LNCaP clone FGC (cell line): ENCODE measurements at regions not wholly inside any gene's neighbourhood (a gene's known extent, or its start where the extent isn't known, plus 50 kb on each side); places are given as distances from the start of the nearest gene placed in this dataset.

Experiments used
- DNase-seq: peaks from one replicate; pipeline ENCODE4 v3.0.0-alpha.2; 2011; ENCODE audit warnings: low read depth
- H3K4me3 ChIP-seq: 2 replicates; pipeline ENCODE4 v1.5.1; 2011; ENCODE audit warnings: mild to moderate bottlenecking, low read depth, low read length, control low read depth
- TF ChIP-seq, protein P1 (sequence below): IDR thresholded peaks from 2 replicates; pipeline ENCODE4 v1.5.1; 2012; ENCODE audit warnings: mild to moderate bottlenecking; ENCODE audit not compliant: control insufficient read depth, insufficient read depth; ENCODE audit errors: extremely low read depth

DNA sequence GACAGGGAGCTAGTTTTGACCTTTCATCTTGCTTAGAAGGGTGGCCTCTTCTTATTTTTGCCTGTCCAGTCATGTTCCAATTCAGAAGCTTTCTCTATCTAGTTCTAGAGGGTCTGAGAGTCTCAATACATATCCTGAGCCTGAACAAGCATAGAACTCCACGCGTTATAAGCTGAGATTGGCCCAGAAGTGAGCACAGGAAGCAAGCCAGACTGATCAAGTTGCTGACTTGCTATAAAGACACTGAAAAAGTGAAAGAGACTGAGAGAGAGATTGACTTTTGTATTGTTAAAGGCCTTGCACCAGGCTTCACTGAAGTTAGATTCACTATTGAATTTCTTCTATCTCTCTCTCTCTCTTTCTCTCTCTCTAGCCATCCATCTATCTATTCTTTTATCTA, 142.7 kb upstream of the DOCK10 start:
- H3K4me3 ChIP-seq = no peak overlapping the region
- DNase-seq = no peak
- TF ChIP-seq, protein P1, sequence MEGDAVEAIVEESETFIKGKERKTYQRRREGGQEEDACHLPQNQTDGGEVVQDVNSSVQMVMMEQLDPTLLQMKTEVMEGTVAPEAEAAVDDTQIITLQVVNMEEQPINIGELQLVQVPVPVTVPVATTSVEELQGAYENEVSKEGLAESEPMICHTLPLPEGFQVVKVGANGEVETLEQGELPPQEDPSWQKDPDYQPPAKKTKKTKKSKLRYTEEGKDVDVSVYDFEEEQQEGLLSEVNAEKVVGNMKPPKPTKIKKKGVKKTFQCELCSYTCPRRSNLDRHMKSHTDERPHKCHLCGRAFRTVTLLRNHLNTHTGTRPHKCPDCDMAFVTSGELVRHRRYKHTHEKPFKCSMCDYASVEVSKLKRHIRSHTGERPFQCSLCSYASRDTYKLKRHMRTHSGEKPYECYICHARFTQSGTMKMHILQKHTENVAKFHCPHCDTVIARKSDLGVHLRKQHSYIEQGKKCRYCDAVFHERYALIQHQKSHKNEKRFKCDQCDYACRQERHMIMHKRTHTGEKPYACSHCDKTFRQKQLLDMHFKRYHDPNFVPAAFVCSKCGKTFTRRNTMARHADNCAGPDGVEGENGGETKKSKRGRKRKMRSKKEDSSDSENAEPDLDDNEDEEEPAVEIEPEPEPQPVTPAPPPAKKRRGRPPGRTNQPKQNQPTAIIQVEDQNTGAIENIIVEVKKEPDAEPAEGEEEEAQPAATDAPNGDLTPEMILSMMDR = no peak

DNA sequence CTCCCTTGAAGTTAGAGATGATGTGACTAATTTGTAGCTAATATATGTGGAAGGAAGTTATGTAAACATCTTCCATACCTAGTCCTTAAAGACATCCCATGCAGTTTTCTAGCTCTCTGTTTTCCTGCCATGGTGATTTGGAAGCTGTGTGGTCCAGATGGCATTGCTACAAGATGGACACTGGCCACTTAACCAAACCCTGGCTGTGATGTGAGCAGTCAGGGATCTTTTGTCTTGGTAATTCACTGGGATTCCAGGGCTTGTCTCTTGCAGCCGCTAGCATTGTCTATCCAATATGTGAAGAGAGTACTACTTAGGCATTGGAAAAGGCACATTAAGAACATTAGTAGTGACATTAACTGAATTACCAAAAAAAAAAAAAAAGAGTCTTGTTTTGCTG, 139.9 kb upstream of the DOCK10 start:
- TF ChIP-seq, protein P1 = no peak
- H3K4me3 ChIP-seq = no peak overlapping the region

DNA sequence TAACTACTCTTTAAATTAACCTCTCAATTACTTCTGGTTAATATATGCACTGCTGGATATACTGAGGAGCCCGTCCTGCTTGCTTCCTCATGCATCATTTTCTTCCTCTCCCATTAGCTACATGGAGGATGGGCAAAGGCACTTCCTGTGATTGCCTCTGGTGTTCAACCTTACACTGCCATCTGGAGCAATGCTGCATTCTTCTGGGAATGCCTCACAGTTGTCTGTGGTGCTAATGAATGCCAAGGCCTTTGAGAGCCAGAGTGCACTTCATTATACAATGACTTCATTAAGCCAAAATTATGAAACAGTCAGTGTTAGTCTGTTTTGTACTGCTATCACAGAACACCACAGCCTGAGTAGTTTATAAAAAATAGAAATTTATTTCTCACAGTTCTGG, 134.8 kb upstream of the DOCK10 start:
- H3K4me3 ChIP-seq = no peak overlapping the region
- DNase-seq = no peak
- TF ChIP-seq, protein P1 = no peak

More for the DNA sequence above, 139.9 kb upstream of the DOCK10 start:
- no peak for DNase-seq

DNA sequence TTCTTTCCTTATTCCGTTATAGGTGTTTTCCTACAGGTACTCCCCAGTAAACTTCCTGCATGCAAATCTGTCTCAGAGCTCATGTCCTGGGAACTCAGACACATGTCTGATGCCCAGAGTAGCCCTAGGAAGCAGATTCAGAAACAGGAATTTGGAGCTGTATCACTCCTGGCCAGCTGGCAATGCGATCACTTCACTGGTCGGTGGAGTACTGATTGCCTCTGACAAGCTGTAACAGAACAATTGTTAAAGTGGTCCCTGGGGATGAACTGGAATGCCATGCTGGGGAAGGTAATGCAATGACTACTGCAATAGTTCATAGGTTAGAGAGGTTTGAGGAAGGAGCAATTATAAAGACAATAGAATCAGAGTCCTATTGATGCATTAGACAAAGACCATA, 131.6 kb upstream of the DOCK10 start:
- DNase-seq = no peak
- H3K4me3 ChIP-seq = no peak overlapping the region
- TF ChIP-seq, protein P1 = no peak

DNA sequence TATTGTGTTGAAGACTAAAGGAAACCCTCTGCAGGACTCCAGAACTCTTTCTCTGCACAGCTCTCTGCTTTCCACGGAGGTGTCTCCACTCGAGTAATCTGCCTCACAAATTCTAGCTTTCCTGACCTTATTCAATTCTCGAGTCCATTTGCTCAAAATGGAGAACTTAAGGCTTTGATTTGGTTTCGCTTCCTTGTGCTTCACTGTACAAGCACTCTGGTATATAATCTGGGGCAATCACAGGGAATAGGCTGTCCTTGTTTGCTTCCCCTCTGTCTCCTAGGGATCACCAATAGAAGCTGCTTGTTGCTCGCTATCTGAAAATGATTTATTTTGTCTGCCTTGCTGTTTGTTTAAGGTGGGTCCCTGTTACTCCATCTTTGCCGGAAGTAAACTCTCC, 129.1 kb upstream of the DOCK10 start:
- DNase-seq = no peak
- no peak overlapping the region for H3K4me3 ChIP-seq
- TF ChIP-seq, protein P1 = no peak

DNA sequence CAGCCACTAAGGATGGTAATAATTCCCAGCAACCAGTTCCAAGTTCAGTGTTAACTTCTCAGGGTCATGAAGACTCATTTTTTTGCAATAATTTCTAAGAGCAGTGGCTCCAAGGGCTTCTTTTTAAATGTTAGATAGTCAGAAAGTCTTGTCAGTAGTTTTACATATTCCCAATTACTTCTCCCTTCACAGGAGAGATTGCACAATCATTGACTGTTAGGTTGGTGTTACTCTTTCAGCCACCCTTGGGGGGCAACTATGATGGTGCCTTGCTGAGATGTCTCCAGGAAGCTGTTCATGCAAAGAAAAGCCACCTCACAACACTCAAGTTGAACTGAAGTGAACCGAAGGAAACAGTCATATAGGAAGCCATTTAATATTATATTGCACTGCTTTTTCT, 127.9 kb upstream of the DOCK10 start:
- no peak overlapping the region for H3K4me3 ChIP-seq
- DNase-seq = no peak
- TF ChIP-seq, protein P1 = no peak

DNA sequence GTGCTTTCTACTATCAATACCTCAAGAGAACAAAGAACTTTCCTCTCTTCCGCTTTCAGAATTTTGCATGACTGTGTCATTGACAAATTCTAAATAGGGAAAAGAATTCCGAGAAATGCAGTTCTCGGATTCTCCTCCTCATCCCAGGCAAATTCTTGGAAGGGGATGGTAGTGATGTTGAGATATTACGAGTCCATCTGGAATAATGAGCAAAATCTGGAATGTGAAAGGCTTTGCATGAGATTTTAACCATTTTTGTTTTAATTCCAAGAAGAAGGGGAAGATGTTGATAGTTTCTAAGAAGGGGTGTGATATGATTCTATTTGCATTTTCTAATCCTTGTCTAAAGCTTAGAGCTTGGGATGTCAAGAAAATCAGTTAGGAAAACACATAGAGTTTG, 127.1 kb upstream of the DOCK10 start:
- DNase-seq = no peak
- no peak overlapping the region for H3K4me3 ChIP-seq
- TF ChIP-seq, protein P1 = no peak
